ENCODE measurements at regions not wholly inside any gene's neighbourhood (a gene's known extent, or its start where the extent isn't known, plus 50 kb on each side); places are given as distances from the start of the nearest gene placed in this dataset.
"Not testable (repeated sequence)": the region's sequence is repeated elsewhere in the genome, so short reads cannot be mapped to it uniquely, and the experiment has no call there.

DNA sequence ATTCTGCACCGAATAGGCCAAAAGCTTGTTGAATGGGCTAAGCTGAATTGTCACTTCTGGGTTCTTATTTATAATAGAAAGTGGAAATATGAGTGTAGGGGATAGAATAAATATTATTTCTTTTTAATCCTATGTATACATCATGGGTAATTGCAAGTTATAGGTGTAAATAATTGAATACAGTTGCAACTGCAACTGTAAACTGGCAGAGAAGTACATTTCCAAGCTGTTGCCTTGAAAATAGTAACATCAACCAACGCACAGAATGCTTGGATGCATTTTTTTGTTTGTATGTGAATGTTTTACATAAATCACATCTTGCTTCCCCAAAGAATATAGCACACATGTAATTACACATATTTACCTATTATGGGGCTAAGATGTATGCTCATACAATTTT, 234.1 kb downstream of the NNT start:
- H3K9me3 Mint-ChIP-seq = peaks cover 0 to 6% (median 2%) of the 10 kb centered on the region in 8 donors
- intact Hi-C loops (cut with micrococcal nuclease) = no loop called here
- H3K27ac ChIP-seq (ENCODE audit: low read depth, low read length) = no peak overlapping the region

GRCh38 chr5:43833961-43834360, 231.0 kb downstream of the NNT start:
- no peaks in the 10 kb centered on the region for H3K4me1 Mint-ChIP-seq
- no peaks in the 10 kb centered on the region for H3K36me3 Mint-ChIP-seq
- no peak overlapping the region for H3K27ac Mint-ChIP-seq
- ChIA-PET POLR2A (ENCODE audit: partially characterized antibody) (no interaction called here), CTCF (ENCODE audit: partially characterized antibody) (no interaction called here)
- no peaks in the 10 kb centered on the region for H3K4me1 ChIP-seq (ENCODE audit: insufficient read depth, low read length)
- H3K4me3 Mint-ChIP-seq = no peak overlapping the region
- DNase-seq = no peak
- H3K36me3 ChIP-seq (ENCODE audit: insufficient read depth, low read length) = no peaks in the 10 kb centered on the region
- no peak overlapping the region for H3K4me3 ChIP-seq (ENCODE audit: low read length in 2 of 2)
- no peaks in the 10 kb centered on the region for H3K9me3 ChIP-seq (ENCODE audit: control insufficient read depth in 1 of 2, low read length in 2 of 2)
- intact Hi-C loops (cut with micrococcal nuclease) = no loop called here
- no peak overlapping the region for H3K27ac ChIP-seq (ENCODE audit: low read depth, low read length)
- H3K9me3 Mint-ChIP-seq = peaks cover 0 to 16% (median 7%) of the 10 kb centered on the region in 8 donors
- H3K27me3 ChIP-seq (ENCODE audit: insufficient read depth, low read length) = no peaks in the 10 kb centered on the region
- H3K27me3 Mint-ChIP-seq = no peaks in the 10 kb centered on the region

More for the DNA sequence above, 234.1 kb downstream of the NNT start:
- no peaks in the 10 kb centered on the region for H3K36me3 Mint-ChIP-seq
- H3K4me1 ChIP-seq (ENCODE audit: insufficient read depth, low read length) = no peaks in the 10 kb centered on the region
- no peaks in the 10 kb centered on the region for H3K27me3 ChIP-seq (ENCODE audit: insufficient read depth, low read length)
- H3K36me3 ChIP-seq (ENCODE audit: insufficient read depth, low read length) = no peaks in the 10 kb centered on the region
- no peaks in the 10 kb centered on the region for H3K9me3 ChIP-seq (ENCODE audit: control insufficient read depth in 1 of 2, low read length in 2 of 2)
- ChIA-PET POLR2A (ENCODE audit: partially characterized antibody) (interaction anchor here (0.6 kb wide), 1 partner anchor 1687 kb away, joined by 3 read pairs; no protein-coding TSS in a partner anchor), CTCF (ENCODE audit: partially characterized antibody) (no interaction called here)
- no peak overlapping the region for H3K4me3 ChIP-seq (ENCODE audit: low read length in 2 of 2)
- H3K4me1 Mint-ChIP-seq = no peaks in the 10 kb centered on the region
- H3K4me3 Mint-ChIP-seq = no peak overlapping the region
- H3K27ac Mint-ChIP-seq = no peak overlapping the region
- no peak for DNase-seq
- H3K27me3 Mint-ChIP-seq = no peaks in the 10 kb centered on the region

DNA sequence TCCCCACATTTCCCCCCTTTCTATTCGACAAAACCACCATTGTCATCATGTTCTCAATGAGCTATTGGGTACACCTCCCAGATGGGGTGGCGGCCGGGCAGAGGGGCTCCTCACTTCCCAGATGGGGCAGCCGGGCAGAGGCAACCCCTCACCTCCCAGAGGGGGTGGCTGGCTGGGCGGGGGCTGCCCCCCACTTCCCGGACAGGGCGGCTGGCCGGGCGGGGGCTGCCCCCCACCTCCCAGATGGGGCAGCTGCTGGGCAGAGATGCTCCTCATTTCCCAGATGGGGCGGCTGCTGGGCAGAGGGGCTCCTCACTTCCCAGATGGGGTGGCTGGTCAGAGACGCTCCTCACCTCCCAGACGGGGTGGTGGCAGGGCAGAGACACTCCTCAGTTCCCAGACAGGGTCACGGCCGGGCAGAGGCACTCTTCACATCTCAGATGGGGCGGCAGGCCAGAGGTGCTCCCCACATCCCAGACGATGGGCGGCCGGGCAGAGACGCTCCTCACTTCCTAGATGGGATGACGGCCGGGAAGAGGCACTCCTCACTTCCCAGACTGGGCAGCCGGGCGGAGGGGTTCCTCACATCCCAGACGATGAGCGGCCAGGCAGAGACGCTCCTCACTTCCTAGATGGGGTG, 221.5 kb downstream of the NNT start:
- H3K9me3 ChIP-seq (ENCODE audit: control insufficient read depth in 1 of 2, low read length in 2 of 2); CTCF ChIA-PET (ENCODE audit: partially characterized antibody); H3K27ac Mint-ChIP-seq; H3K27me3 ChIP-seq (ENCODE audit: insufficient read depth, low read length); H3K27me3 Mint-ChIP-seq; H3K4me1 Mint-ChIP-seq; intact Hi-C loops (cut with micrococcal nuclease); H3K4me3 Mint-ChIP-seq; H3K4me3 ChIP-seq (ENCODE audit: low read length in 2 of 2); DNase-seq; H3K36me3 Mint-ChIP-seq; H3K36me3 ChIP-seq (ENCODE audit: insufficient read depth, low read length); H3K4me1 ChIP-seq (ENCODE audit: insufficient read depth, low read length); POLR2A ChIA-PET (ENCODE audit: partially characterized antibody); H3K27ac ChIP-seq (ENCODE audit: low read depth, low read length): not testable (repeated sequence)
- peaks cover 0 to 34% (median 14%) of the 10 kb centered on the region in 8 donors for H3K9me3 Mint-ChIP-seq

- H3K4me3 ChIP-seq (ENCODE audit: low read length in 2 of 2); intact Hi-C loops (cut with micrococcal nuclease); H3K27ac ChIP-seq (ENCODE audit: low read depth, low read length); H3K4me3 Mint-ChIP-seq; H3K36me3 Mint-ChIP-seq; H3K27me3 Mint-ChIP-seq; POLR2A ChIA-PET (ENCODE audit: partially characterized antibody); CTCF ChIA-PET (ENCODE audit: partially characterized antibody); H3K27ac Mint-ChIP-seq; H3K36me3 ChIP-seq (ENCODE audit: insufficient read depth, low read length); H3K27me3 ChIP-seq (ENCODE audit: insufficient read depth, low read length); H3K4me1 ChIP-seq (ENCODE audit: insufficient read depth, low read length); H3K9me3 ChIP-seq (ENCODE audit: control insufficient read depth in 1 of 2, low read length in 2 of 2); DNase-seq; H3K4me1 Mint-ChIP-seq: not testable (repeated sequence)
- peaks cover 0 to 33% (median 20%) of the 10 kb centered on the region in 8 donors for H3K9me3 Mint-ChIP-seq
Observed at GRCh38 chr5:43818394-43818793, 215.4 kb downstream of the NNT start.

- ChIA-PET CTCF (ENCODE audit: partially characterized antibody) (no interaction called here), POLR2A (ENCODE audit: partially characterized antibody) (no interaction called here)
- Mint-ChIP-seq H3K36me3 (peaks cover 0 to 2% of the 10 kb centered on the region in 2 donors), H3K27me3 (no peaks in the 10 kb centered on the region), H3K4me3 (no peak overlapping the region), H3K4me1 (no peaks in the 10 kb centered on the region), H3K27ac (no peak overlapping the region), H3K9me3 (peaks cover 4 to 43% (median 24%) of the 10 kb centered on the region in 8 donors)
- intact Hi-C loops (cut with micrococcal nuclease) = no loop called here
- no peaks in the 10 kb centered on the region for H3K36me3 ChIP-seq (ENCODE audit: insufficient read depth, low read length)
- no peak overlapping the region for H3K27ac ChIP-seq (ENCODE audit: low read depth, low read length)
- peaks cover 0 to 9% of the 10 kb centered on the region in 2 donors for H3K9me3 ChIP-seq (ENCODE audit: control insufficient read depth in 1 of 2, low read length in 2 of 2)
- DNase-seq = no peak
- H3K4me1 ChIP-seq (ENCODE audit: insufficient read depth, low read length) = no peaks in the 10 kb centered on the region
- no peaks in the 10 kb centered on the region for H3K27me3 ChIP-seq (ENCODE audit: insufficient read depth, low read length)
- no peak overlapping the region for H3K4me3 ChIP-seq (ENCODE audit: low read length in 2 of 2)
Observed at GRCh38 chr5:43815497-43815896, 212.5 kb downstream of the NNT start.

GRCh38 chr5:43804723-43805122, 201.7 kb downstream of the NNT start:
- no peak overlapping the region for H3K4me3 ChIP-seq (ENCODE audit: low read length in 2 of 2)
- H3K36me3 ChIP-seq (ENCODE audit: insufficient read depth, low read length) = no peaks in the 10 kb centered on the region
- H3K27me3 ChIP-seq (ENCODE audit: insufficient read depth, low read length) = no peaks in the 10 kb centered on the region
- Mint-ChIP-seq H3K4me3 (no peak overlapping the region), H3K27me3 (no peaks in the 10 kb centered on the region), H3K36me3 (no peaks in the 10 kb centered on the region), H3K27ac (no peak overlapping the region), H3K4me1 (no peaks in the 10 kb centered on the region), H3K9me3 (peaks cover 0 to 6% (median under 1%) of the 10 kb centered on the region in 8 donors)
- no peaks in the 10 kb centered on the region for H3K4me1 ChIP-seq (ENCODE audit: insufficient read depth, low read length)
- no peak overlapping the region for H3K27ac ChIP-seq (ENCODE audit: low read depth, low read length)
- intact Hi-C loops (cut with micrococcal nuclease) = no loop called here
- no peak for DNase-seq
- ChIA-PET CTCF (ENCODE audit: partially characterized antibody) (no interaction called here), POLR2A (ENCODE audit: partially characterized antibody) (no interaction called here)
- no peaks in the 10 kb centered on the region for H3K9me3 ChIP-seq (ENCODE audit: control insufficient read depth in 1 of 2, low read length in 2 of 2)

DNA sequence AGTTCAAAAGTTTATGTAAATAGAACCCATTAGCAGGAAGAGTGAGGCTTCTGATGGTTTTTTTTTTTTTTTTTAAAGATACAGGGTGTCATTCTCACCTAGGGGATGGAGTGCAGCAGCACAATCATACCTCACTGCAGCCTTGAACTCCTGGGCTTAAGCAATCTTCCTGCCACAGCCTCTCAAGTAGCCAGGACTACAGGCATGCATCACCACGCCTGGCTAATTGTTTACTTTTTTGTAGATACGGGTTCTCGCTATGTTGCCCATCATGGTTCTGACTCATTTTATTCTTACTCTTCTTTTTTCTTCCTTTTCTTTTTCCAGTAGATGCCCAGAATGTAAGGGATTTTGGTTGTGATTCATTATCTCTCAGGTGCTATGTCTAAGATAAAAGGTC, 201.1 kb downstream of the NNT start:
- no peak overlapping the region for H3K27ac ChIP-seq (ENCODE audit: low read depth, low read length)
- H3K9me3 ChIP-seq (ENCODE audit: control insufficient read depth in 1 of 2, low read length in 2 of 2) = no peaks in the 10 kb centered on the region
- H3K27ac Mint-ChIP-seq = no peak overlapping the region
- CTCF ChIA-PET (ENCODE audit: partially characterized antibody) = no interaction called here
- H3K36me3 Mint-ChIP-seq = no peaks in the 10 kb centered on the region
- peaks cover 0 to 6% (median 0%) of the 10 kb centered on the region in 8 donors for H3K9me3 Mint-ChIP-seq
- H3K4me1 Mint-ChIP-seq = no peaks in the 10 kb centered on the region
- POLR2A ChIA-PET (ENCODE audit: partially characterized antibody) = no interaction called here
- H3K27me3 Mint-ChIP-seq = no peaks in the 10 kb centered on the region
- intact Hi-C loops (cut with micrococcal nuclease) = no loop called here
- H3K27me3 ChIP-seq (ENCODE audit: insufficient read depth, low read length) = no peaks in the 10 kb centered on the region
- H3K36me3 ChIP-seq (ENCODE audit: insufficient read depth, low read length) = no peaks in the 10 kb centered on the region
- H3K4me1 ChIP-seq (ENCODE audit: insufficient read depth, low read length) = no peaks in the 10 kb centered on the region
- no peak overlapping the region for H3K4me3 Mint-ChIP-seq
- no peak overlapping the region for H3K4me3 ChIP-seq (ENCODE audit: low read length in 2 of 2)
- DNase-seq = no peak

- H3K27me3 ChIP-seq (ENCODE audit: insufficient read depth, low read length) = no peaks in the 10 kb centered on the region
- DNase-seq = no peak
- no peak overlapping the region for H3K4me3 ChIP-seq (ENCODE audit: low read length in 2 of 2)
- H3K4me1 ChIP-seq (ENCODE audit: insufficient read depth, low read length) = no peaks in the 10 kb centered on the region
- H3K9me3 ChIP-seq (ENCODE audit: control insufficient read depth in 1 of 2, low read length in 2 of 2) = no peaks in the 10 kb centered on the region
- H3K36me3 Mint-ChIP-seq = no peaks in the 10 kb centered on the region
- H3K4me3 Mint-ChIP-seq = no peak overlapping the region
- H3K27me3 Mint-ChIP-seq = no peaks in the 10 kb centered on the region
- intact Hi-C loops (cut with micrococcal nuclease) = no loop called here
- H3K9me3 Mint-ChIP-seq = peaks cover 0 to 4% (median 1%) of the 10 kb centered on the region in 8 donors
- H3K27ac Mint-ChIP-seq = no peak overlapping the region
- ChIA-PET POLR2A (ENCODE audit: partially characterized antibody) (no interaction called here), CTCF (ENCODE audit: partially characterized antibody) (no interaction called here)
- H3K4me1 Mint-ChIP-seq = no peaks in the 10 kb centered on the region
- no peaks in the 10 kb centered on the region for H3K36me3 ChIP-seq (ENCODE audit: insufficient read depth, low read length)
- H3K27ac ChIP-seq (ENCODE audit: low read depth, low read length) = no peak overlapping the region
Observed at GRCh38 chr5:43802651-43803050, 199.7 kb downstream of the NNT start.

Data from CD4-positive, alpha-beta memory T cell (primary cell).